ENCODE measurements at regions not wholly inside any gene's neighbourhood (a gene's known extent, or its start where the extent isn't known, plus 50 kb on each side); places are given as distances from the start of the nearest gene placed in this dataset.
A peak's percentile ranks its signal among the peaks of the same experiment; 100 is the strongest.

DNA sequence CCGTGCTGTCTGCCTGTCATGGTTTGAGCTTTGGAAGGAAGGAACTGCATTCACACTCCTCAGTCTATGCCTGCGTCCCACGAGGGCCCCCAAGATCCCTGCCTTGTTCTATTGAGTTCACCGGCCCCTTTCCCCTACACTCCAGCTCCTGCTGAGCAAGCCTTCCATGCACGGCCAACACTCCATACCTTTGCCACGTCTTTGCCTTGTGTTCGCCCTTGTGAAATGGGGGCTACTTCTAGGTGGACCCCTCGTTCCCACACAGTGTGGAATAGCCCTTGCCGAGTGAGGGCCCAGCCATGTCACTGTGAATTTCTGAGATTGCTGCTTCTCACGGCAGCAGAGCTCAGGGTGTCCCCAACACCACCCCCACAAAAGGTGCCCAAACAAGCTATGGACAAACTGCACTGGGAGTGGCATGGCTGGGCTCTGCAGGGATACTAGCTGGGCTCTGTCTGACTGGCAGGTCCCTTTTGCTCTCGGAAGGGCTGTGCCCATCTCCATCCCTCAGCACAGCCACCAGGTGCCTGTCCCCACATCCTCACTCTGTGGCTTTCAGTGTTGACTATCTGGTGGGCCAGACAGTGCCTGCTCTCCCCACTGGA lies 67.9 kb upstream of the ADAMTS2 start:
- Histone ChIP-seq H3K27ac (no peak overlapping the region), H3K27me3 (no peaks in the 10 kb centered on the region), H3K36me3 (no peaks in the 10 kb centered on the region), H3K4me3 (no peak overlapping the region), H3K9me3 (ENCODE audit: low read depth) (no peaks in the 10 kb centered on the region), H3K4me1 (ENCODE audit: low read depth) (no peaks in the 10 kb centered on the region)
- no peak for DNase-seq (ENCODE audit: low read depth in 1 of 2, low spot score in 1 of 2)
- TF ChIP-seq, protein P1, sequence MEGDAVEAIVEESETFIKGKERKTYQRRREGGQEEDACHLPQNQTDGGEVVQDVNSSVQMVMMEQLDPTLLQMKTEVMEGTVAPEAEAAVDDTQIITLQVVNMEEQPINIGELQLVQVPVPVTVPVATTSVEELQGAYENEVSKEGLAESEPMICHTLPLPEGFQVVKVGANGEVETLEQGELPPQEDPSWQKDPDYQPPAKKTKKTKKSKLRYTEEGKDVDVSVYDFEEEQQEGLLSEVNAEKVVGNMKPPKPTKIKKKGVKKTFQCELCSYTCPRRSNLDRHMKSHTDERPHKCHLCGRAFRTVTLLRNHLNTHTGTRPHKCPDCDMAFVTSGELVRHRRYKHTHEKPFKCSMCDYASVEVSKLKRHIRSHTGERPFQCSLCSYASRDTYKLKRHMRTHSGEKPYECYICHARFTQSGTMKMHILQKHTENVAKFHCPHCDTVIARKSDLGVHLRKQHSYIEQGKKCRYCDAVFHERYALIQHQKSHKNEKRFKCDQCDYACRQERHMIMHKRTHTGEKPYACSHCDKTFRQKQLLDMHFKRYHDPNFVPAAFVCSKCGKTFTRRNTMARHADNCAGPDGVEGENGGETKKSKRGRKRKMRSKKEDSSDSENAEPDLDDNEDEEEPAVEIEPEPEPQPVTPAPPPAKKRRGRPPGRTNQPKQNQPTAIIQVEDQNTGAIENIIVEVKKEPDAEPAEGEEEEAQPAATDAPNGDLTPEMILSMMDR (IDR thresholded peaks at IDR 0.05; ENCODE audit: low read depth, low read length) = no peak

DNA sequence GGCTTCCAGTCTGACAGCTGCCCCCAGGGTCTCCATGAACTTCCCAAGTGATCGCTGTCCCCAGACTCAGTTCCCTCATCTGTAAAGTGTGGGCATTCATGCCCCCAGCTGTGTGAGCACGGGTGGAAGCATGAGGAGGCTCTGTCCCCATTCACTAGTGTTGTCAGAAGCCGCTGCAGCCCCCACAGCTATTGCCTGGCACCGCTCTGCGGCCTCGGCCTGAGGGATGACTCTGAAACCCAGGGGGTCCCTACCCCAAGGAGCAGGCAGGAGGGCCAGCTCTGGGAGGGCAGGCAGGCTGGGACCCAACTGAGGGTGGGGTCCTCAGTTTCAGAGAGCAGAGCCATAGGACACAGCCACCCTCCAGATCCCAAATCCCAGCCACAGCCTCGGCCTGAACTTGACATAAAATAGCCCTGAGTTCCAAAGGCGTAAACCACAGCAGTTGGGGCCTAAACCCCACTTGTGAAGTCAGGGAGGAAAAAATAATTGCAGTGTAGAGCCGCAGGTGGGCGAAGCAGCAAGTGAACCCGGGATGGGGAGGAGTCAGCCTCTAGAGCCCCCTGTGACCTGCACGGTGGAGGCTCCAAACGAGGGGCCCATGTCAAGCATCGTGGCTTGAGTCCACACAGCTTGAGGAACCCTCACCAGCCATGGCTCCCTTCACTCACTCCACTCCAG lies 66.0 kb upstream of the ADAMTS2 start:
- Histone ChIP-seq H3K36me3 (no peaks in the 10 kb centered on the region), H3K27ac (no peak overlapping the region), H3K4me3 (no peak overlapping the region), H3K4me1 (ENCODE audit: low read depth) (no peaks in the 10 kb centered on the region), H3K27me3 (no peaks in the 10 kb centered on the region), H3K9me3 (ENCODE audit: low read depth) (no peaks in the 10 kb centered on the region)
- TF ChIP-seq, protein P1 (IDR thresholded peaks at IDR 0.05; ENCODE audit: low read depth, low read length) = no peak
- DNase-seq (ENCODE audit: low read depth in 1 of 2, low spot score in 1 of 2) = no peak

DNA sequence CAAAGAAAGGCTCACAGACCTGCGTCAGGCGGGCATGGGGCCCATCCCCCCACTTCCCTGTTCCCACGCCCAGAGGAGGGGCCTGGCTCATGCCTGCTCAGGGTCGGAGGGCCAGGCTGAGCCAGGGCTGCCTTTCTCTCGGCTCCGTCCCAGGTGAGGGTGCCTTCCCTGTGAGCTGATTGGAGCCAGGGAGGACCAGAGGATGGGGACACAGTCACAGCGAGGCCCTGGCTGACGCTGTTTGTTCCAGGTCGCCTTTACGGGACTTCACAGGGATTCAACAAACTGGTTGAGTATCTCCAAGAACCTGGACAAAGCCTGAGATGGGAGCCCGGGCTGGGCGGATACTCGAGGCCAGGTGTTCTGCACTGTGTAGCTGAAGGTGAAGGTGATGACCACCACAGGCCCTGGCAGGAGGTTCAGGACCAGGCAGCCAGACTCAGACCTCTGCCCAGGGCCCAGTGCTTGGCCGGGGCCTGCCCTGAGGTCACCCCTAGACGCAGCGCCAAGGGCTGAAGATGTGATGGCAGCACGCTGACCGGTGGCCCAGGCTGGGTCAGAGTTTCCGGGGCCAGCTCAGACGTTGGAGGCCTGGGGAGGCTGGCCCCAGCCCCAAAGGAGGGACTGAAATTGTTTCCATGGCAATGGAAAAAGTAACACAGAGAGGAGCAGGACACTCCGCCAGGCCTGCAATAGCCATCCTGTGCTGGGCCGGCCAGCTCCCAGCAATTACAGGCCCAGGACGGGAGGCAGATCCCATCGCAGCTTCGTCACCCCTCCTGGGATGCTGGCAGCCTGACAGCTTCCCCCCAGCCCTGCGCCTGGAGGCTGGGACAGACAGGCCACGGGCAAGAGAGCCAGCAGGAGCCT lies 65.3 kb upstream of the ADAMTS2 start:
- H3K4me1 ChIP-seq (ENCODE audit: low read depth) = no peaks in the 10 kb centered on the region
- H3K9me3 ChIP-seq (ENCODE audit: low read depth) = no peaks in the 10 kb centered on the region
- no peaks in the 10 kb centered on the region for H3K36me3 ChIP-seq
- TF ChIP-seq, protein P1 (IDR thresholded peaks at IDR 0.05; ENCODE audit: low read depth, low read length) = no peak
- H3K27me3 ChIP-seq = no peaks in the 10 kb centered on the region
- no peak overlapping the region for H3K27ac ChIP-seq
- DNase-seq (ENCODE audit: low read depth in 1 of 2, low spot score in 1 of 2) = no peak
- no peak overlapping the region for H3K4me3 ChIP-seq

DNA sequence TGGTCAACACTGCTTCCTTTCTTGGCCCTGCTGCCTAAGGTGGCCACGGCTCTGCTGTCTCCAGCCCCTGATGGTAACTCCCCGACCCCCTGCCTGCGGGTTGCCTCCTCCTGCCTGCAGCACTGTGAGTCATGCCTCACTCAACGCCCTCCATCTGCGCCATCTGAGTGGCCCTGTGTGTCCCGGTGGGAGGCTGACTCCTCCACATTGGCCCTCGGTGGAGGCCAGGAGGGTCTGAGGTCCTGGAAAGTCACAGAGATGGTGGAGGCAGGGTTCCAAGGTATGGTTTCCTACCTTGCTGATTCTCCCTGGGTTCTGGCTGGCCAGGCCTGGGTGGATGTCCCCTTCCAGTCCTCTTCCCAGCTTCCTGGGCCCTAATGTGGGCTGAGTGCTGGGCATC lies 64.5 kb upstream of the ADAMTS2 start:
- Histone ChIP-seq H3K27ac (no peak overlapping the region), H3K4me1 (ENCODE audit: low read depth) (no peaks in the 10 kb centered on the region), H3K9me3 (ENCODE audit: low read depth) (no peaks in the 10 kb centered on the region), H3K4me3 (no peak overlapping the region), H3K36me3 (no peaks in the 10 kb centered on the region), H3K27me3 (no peaks in the 10 kb centered on the region)
- TF ChIP-seq, protein P1 (IDR thresholded peaks at IDR 0.05; ENCODE audit: low read depth, low read length) = no peak
- DNase-seq (ENCODE audit: low read depth in 1 of 2, low spot score in 1 of 2) = peak in 1 of 2 donors; percentile 17

DNA sequence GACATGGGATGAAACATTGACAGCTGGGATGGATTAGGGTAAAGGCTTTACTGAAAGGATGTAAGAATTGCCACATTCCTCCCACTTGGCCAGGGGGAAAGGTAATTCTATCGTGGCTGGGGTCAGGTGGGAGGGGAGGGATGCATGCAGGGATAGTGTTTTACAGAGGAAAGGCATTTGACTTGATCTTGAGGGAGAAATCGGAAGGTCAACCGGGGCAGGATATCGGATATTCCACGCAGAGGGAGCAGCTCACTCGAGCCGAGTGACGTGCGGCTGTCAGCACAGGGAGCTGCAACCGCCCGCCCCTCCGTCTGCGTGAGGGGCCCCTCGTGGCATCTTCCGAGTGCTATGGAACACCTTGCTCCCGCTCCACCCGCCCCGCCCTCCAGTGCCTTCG lies 63.4 kb upstream of the ADAMTS2 start:
- no peak for DNase-seq (ENCODE audit: low read depth in 1 of 2, low spot score in 1 of 2)
- TF ChIP-seq, protein P1 (IDR thresholded peaks at IDR 0.05; ENCODE audit: low read depth, low read length) = no peak
- H3K4me3 ChIP-seq = no peak overlapping the region
- no peaks in the 10 kb centered on the region for H3K27me3 ChIP-seq
- no peaks in the 10 kb centered on the region for H3K9me3 ChIP-seq (ENCODE audit: low read depth)
- no peaks in the 10 kb centered on the region for H3K4me1 ChIP-seq (ENCODE audit: low read depth)
- H3K27ac ChIP-seq = no peak overlapping the region
- no peaks in the 10 kb centered on the region for H3K36me3 ChIP-seq

Measured in cardiac muscle cell (in vitro differentiated cells and primary cell).